GM12878 (cell line): ENCODE measurements at regions not wholly inside any gene's neighbourhood (a gene's known extent, or its start where the extent isn't known, plus 50 kb on each side); places are given as distances from the start of the nearest gene placed in this dataset.

ENCODE experiments used
- CUX1 ChIP-seq: IDR thresholded peaks from 2 replicates; pipeline ENCODE4 v1.6.1; 2012; ENCODE audit warnings: improper control_type of control experiment, low read depth, low read length; ENCODE audit not compliant: insufficient replicate concordance
- SMC3 ChIP-seq: IDR thresholded peaks from 2 replicates; pipeline ENCODE4 v1.6.1; 2011; ENCODE audit warnings: low read length, improper control_type of control experiment, borderline replicate concordance
- TF ChIP-seq, protein P1 (sequence below): fragments of 450-650 bp; IDR thresholded peaks from 2 replicates; pipeline ENCODE4 v1.6.1; 2018; ENCODE audit warnings: borderline replicate concordance, mild to moderate bottlenecking; ENCODE audit not compliant: partially characterized antibody

DNA sequence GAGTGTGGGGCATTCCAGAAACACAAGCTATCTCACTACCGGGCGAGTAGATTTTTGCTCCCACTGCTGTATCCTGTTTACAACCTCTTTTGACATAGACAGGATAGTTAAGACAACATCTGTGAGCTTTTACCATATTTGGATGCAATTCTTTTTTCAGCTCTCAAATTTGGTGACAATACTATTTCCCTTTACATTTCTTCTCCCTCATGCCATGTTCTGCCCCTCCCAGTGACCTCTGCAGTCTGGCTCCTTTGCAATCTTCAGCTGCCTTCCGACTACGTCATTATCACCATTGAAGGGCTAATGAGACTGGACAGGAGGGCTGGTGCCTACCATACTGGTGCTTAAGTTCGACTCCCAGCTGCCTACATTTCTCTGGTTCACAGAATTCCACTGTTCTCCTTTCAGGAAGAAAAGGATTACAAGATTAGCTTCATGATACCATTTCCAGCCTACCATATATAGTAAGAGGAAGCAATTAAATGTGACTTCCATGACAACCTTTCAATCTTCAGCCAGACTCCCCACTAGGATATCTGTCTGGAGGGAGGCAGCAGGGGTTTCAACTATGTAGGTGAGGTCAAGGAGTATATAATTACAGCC lies 251.6 kb downstream of the PHLDA1 start (continued):
- TF ChIP-seq CUX1 (no peak), SMC3 (no peak)
- TF ChIP-seq, protein P1, sequence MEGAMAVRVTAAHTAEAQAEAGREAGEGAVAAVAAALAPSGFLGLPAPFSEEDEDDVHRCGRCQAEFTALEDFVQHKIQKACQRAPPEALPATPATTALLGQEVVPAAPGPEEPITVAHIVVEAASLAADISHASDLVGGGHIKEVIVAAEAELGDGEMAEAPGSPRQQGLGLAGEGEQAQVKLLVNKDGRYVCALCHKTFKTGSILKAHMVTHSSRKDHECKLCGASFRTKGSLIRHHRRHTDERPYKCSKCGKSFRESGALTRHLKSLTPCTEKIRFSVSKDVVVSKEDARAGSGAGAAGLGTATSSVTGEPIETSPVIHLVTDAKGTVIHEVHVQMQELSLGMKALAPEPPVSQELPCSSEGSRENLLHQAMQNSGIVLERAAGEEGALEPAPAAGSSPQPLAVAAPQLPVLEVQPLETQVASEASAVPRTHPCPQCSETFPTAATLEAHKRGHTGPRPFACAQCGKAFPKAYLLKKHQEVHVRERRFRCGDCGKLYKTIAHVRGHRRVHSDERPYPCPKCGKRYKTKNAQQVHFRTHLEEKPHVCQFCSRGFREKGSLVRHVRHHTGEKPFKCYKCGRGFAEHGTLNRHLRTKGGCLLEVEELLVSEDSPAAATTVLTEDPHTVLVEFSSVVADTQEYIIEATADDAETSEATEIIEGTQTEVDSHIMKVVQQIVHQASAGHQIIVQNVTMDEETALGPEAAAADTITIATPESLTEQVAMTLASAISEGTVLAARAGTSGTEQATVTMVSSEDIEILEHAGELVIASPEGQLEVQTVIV: no peak
- TF ChIP-seq, all 136 proteins: peak for 0
